GM19395 (cell line): ENCODE measurements at regions not wholly inside any gene's neighbourhood (a gene's known extent, or its start where the extent isn't known, plus 50 kb on each side); places are given as distances from the start of the nearest gene placed in this dataset.

Experiments
- ATAC-seq: cut with Tn5 transposase; IDR thresholded peaks from one replicate; pipeline ENCODE4 v1.9.1; 2021; ENCODE audit warnings: mild to moderate bottlenecking, moderate library complexity; ENCODE audit not compliant: unreplicated experiment

DNA sequence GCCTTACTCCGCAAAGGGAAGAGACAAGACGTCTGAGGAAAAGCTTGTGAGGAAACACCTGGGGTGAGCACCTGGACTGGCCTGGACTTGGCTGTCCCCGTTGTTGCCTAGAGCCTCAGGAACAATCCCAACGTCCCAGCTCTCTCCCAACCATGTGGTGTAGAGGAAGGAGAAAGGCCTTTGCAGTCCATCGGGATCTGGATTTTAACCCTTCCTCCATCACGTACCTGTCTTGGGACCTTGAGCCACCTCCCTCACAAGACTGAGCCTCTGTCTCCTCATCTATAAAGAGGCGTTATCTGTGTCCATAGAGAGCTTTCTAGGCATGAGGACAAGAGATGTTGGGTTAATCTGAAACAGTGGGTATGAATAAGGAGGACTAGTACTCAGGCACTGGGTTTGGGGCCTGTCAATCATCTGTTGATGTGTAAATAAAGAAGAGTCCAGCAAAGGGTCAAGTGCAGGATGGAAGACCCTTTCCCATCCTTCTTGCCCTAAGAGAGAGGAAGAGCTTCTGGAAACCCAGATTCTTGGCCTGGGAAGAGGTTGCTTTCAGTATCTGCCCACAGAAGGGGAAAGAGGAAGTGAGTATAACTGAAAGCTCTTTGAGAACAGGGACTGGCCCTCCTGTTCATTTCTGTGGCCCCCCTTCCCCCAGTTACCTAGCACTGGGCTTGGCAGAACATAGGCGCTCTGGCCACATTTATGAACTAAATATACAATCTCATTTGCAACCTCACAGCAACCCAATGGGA, 137.1 kb downstream of the PJA1 start:
- peak; percentile 96 for ATAC-seq

DNA sequence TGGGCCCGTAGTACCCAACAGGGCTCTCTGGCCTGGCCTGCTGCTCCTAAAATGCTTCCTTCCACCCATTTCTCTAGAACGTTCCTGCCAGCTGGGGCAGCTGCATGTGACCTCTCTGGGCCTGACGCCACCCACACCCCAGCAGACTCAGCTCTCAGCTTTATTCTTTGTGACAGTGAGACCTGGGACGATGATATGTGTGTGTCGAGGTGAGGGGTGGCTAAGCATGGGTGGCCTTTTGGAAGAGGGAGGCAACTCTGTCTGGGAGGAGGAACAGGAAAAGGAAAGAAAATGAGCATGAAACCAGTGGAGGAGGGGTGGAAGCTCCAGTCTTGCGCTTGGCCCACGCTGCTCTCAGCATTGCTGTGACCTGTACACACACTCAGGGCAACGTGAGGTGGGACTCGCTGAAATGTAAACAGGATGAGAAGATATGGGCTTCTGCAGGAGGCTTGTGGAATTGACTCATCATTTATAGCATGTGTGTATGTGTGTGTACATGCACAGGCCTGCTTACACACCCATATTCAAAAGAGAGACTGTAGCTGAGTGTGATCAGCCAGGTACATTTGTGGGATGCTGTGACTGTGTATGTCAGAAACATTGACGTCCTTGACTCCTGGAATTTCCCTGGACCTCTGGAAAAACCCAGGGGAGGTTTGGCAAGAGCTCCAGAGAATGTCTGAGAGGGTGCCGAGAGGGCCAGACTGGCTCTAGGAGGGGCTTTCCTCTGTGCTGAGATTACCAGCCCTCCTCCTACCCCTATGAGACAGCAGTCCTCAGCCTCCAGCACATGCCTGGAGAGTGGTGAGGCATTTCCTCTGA, 137.9 kb downstream of the PJA1 start:
- ATAC-seq = no peak

DNA sequence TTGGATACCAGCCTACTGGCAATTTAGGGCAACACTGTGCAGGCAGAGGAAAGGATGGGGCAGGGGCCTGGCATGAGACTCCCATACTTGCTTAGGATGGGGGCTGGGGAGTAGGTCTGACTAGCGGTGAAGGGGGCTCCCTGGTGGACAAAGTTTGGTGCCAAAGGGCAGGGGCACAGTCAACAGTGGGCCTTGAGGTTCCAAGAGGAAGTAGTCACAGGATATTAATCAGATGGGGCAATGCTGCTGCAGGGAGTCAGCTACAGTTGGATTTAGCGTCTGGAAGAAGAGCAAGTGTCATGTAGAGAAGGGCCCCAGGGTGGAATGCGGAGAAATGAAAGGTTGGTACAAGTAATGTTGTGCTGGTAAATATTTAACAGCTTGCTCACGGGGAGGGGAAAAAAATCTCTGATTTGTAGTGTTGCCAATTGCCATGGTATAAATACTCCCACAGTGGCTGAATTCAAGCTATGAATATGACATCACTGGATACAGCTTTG, 139.4 kb downstream of the PJA1 start:
- ATAC-seq = no peak

DNA sequence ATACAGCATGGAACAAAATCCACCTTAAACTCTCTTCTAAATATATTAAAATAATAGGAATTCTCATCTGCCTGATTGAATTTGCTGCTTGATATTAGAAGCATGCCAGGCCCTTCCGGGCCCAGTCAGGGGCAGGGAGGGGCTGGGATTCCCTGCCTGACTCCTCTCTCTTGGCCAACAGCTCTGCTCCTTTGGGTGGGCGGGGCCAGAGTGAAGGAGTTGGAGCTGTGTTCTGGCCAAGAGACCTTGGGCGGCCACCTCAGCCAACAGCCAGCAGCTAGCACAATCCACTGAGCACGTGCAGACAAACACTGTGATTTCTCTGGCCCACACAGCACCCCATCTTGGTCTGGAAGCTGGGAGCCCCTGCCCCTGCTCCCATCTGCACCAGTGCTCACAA, 140.3 kb downstream of the PJA1 start:
- no peak for ATAC-seq

DNA sequence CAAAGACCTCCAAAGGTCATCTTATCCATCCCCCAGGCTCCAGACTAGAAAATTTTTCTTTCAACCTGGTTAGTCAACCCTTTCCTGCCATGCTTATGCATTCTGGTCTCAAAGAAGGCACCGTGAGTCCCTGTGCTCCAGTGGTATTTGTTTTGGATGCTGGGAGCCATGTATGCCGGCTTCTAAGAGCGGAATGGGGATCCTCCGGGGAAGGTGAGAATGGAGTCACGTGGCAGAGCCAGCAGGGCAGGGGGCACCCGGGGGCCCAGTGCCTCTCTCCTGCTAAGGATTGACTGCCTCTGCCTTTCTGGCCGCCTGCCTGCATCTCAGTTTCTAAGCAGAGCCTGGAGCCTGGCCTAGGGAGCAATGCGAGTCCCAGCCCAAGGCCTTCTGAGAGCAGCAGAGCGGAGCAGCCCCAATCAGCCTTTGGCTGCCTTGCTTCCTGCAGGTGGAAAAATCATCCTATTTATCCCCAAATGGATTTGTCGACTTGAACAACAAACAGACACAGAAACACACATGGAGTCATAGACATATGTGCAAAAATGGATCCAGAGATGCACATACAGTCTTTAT, 141.0 kb downstream of the PJA1 start:
- no peak for ATAC-seq

DNA sequence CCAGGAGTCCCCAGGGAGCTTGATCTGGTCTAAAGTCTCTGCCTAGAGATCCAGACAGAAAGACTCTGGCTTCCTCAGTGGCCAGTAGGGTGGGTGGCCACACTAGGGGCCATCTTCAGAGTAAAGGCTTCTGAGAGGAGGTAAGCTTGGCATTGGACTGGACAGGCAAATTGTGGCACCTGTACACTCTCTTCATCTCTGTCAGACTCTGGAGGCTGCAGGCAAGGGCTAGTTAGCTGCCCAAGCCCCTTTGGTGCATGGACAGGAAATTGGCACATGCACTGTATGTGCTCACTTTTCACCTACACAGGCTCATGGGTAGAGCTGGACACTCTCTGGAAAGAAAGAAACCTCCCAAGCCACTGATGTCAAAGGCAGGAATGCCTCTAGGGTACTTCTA, 142.8 kb downstream of the PJA1 start:
- ATAC-seq = no peak

DNA sequence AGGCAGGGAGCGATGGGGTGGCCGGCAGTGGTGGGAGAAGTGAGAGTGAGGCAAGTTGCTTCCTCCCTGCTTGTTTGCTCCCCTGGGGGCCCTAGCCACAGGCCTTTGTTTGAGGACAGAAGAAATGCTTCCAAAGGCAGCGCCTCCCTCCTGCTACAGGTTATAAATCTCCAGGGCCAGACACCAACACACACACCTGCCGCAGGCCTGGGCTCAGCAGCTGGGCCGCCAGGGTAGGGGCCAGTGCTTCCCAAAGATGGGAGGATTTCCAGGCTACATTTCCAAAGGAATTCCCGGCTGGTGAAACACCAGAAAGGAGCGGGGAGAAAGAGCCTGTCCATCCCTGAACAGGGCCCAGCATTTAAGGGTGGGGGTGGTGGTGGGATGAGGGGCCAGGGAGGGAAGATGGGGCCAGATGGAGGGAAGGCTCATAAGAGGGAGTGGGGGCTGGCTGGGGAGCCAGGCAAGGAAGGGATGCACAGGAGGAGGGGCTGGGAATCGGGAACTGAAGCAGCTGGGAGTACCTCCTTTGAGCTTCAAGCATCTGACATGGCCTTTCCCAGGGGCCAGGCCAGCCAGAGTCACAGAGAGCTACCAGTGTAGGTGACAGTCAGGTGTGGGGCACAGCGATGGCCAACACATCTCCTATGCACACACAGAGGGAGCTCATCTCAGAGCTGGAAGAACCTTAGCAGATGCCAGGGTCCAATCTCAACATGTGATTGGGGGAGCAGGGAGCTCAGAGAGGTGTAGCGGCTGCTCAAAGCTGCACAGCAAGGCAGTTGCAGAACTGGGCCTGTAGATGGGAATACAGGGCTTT, 143.9 kb downstream of the PJA1 start:
- no peak for ATAC-seq

DNA sequence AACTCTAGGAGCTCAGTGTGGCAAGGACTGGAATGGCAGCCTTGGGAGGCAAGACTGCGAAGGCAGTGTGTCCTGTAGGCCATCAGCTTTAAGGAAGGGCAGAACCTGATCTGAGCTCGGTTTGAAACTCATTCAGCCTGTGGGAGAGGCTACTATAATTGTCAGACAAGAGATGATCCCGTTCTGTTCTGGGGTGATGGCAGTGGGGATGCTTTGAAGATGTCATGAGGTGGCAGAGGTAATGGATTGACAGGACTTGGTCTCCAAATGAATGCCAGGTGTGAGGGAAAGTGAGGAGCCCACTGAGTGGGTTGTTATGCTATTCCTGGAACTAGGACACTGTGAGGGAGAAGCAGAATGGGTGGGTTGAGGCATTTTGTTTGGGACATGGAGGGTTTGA, 144.9 kb downstream of the PJA1 start:
- ATAC-seq = no peak

DNA sequence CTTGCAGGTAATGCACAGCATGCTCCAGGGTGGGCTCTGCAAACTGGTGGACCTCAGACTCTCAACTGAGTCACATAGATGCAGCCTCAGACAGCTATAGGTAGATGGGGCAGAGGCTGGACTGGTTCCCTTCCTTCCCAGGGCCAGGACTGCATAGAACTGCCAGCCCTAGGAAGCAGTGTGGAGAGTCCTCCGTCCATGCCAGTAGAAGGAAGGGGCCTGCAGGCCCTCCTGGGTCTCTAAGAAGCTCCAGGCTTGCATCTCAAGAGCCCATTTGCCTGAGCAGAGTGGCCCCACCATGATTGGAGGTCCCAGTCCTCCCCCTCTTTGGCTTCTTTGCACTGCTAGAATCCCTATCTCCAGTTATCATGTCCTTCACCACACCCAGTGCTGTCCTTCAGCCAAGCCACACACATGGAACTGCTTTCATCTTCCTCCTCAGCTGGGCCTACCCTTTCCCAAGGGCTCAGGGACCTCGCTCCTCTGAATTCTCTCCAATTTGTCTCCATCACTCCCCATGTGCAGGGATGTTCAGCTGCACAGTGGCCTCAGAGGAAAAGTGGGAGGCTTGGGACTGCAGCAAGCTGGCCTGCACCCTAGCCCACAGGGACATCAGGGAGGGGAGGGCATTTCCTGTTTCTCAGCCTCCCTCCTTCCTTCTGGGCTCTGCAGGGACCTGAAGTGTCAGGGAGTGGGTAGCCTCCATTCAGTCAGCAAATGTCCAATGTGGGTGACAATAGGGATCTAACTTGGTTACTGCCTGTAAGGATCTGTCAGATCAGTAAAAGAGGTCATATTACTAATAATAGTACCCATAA, 146.0 kb downstream of the PJA1 start:
- no peak for ATAC-seq

DNA sequence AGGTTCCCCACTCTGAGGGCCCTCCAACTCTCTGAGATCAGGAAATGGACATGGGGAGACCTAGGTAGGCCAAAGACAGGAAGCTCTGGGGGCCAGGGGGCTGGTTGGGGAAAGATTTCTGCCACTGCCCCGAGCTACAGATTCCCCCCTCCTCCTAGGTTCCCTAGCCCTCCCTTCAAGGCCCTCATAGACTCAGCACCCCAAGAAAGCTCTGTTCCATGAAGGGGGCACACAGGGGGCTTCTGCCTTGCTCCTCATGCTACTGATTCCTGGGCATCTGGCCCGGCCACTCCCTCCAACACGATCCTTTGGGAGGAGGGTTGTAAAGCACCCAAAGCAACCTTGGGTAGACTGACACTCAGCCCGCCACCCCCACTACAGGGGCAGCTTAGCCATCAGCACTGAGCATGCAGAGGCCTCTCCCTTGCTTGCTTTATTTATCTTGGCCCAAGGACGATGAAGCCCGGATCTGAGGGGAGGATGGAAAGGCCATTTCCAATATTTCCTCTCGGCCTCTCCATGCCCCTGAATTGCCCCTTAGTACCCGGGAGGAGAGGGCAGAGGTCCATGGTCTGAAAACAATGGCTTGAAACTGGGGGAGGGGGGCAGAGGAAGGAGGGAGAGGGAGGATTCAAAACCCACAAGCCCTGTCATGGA, 146.7 kb downstream of the PJA1 start:
- ATAC-seq = no peak

DNA sequence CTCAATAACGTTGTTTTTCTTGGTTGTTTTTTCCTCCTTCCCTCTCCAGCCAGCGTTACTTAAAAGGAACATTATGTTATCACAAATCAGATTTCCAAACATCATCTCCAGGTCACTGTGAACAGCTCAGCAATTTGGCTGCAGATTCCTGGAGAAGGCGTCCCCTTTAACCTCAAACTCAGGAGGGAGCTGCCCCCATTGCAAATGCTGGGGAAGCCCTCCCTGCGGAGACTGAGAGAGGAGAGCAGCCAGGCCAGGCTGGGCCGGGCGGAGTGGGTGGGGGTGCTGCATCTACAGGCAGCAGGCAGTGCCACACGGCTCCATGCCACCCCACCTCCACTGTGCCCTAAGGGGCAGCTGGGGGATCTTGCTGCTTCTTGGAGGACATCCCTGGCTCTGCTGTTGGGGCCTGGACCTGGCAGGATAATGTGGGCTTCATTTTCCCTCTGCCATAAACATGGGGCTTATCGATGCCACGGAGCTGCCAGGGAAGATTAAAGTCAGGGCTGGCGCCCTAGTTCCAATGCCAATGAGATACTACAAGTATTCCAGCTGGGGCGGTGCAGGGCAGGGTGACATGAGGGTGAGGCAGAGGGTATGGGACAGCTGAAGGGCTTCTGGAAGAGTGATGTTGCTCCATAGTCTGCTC, 148.8 kb downstream of the PJA1 start:
- no peak for ATAC-seq

DNA sequence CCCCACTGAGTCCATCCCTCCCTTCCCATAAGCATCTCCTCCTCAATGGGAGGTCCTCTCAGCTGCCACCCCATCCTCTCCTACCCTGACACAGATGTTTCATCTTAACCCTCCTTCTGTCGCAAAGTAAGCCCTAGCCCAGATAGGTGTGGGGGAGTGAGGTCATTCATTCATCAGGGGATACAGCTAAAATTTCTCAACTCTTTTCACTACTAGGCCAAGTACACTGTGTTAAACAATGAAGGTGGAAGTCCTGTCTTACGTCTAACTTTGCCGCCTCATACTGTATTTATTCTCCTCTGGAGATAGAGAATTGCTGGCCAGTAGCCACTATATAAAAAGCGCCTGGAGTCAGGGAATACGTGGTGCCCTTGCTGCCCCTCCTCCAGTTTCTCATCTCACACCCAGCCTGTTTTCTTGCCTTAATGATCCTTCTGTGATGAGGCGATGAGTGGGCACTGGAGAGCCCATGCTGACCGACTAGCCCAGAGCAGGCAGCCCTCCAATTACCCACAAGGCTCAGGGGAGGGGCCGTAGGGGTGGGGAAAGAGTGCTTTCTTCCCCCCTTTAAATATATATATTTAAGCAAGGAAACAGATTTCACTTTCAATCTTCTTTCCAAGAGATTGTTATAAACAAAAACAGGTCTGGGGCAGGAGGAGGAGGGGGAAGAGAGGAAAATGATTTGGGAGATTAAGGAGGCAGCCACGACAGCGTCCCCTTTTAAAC, 149.5 kb downstream of the PJA1 start:
- ATAC-seq = no peak

DNA sequence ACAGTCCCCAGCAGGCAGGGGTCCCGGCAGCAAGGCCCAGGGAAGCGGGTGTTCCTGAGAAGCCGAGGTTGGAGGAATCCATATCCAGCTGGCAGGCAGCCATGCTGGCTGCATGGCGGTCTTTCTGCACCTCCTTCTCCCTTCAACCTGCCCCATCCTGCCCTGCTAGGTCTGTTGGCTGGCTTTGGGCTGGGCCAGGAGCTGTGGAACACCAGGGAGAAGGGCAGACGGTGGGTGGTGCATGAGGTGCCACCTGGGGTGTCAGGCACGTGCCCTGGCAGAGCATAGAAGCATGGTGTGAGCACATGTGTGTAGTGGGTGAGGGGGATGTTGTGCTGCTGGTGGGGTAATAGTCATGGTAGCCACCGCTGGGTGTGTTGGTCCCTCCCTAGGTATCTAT, 150.1 kb downstream of the PJA1 start:
- no peak for ATAC-seq

DNA sequence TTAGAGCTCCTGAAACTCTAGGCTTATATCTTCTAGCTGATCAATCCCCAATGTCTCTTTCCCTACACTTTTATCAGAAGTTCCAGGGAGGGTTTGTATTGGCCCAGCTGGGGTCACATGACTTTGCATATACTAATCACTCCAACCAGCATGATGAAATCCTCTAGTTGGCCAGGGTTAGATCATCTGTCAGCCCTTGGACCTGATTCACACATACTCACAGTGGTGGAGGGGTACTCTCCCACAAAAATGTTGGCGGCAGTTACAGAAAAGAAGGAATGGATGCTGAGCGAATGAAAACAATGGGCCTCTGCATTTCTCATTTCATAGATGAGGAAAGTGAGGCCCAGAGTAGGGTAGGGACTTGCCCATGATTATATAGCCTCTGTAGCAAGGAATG, 151.1 kb downstream of the PJA1 start:
- ATAC-seq = no peak

DNA sequence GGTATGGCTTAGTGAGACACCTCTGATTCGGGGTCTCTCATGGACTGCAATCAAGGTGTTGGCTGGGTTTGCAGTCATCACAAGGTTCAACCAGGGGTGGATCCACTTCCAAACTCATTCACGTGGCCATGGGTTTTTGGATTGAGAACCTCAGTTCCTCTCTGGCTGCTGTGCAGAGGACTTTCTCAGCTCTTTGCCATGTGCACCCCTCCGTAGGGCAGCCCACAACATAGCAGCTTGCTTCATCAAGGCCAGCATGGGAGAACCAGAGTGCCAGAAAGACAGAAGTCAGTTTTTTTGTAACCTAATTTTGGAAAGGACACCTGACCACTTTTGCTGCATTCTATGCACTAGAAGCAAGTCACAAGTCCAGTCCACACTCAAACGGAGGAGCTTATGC, 154.9 kb downstream of the PJA1 start:
- no peak for ATAC-seq

DNA sequence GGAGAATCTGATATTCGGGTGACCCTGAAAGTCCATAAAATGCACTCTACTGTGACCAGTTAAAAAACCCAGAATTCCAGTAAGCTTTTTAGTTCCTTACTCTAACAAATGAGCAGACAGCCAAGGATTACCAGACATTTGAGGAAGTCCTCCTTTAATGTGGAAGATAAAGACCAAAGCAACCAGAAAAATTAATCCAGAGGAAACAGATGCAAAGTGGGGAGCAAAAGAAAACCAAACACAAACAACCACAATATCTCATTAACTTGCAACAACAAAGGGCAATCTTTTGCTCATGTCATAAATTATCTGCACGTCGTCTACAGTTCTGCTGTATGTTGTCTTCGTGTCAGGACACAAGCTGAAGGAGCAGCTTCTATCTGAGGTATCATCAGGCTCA, 164.4 kb downstream of the PJA1 start:
- ATAC-seq = no peak

DNA sequence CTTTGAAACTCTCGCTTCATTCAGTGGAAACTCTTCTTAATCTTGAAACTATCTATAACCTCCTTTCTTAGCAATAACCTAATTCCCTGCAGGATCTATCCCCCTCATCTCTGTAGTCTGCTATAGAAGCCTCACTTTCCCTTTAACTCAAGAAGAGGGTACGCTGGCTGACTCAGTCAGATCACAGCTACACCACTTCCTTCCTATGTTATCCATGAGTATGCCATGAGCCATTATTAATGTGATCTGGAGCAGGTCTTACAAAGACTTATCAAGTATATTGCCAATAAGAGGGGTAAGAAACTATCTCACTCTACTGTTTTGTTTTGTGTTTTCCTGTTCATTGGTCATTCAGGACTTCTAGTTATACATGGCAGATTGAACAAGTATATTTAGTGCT, 165.3 kb downstream of the PJA1 start:
- ATAC-seq = no peak

DNA sequence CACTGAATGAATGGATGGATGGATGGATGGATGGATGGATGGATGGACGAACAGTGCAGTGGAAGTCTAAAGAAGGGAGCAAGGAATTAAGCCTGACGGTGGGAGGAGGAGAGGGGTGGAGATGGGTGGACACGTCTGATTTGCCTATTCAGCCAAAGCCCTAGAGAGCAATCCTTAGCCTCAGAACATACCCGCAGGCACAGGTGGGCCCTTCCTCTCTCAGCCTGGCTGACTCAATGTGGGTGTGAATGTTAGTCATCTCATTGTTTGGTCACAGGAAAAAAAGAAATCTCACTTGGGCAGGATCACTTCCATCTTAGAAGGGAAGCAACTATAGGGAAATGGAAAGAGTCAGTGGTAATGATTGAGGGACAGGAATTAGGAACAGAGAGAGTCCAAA, 165.9 kb downstream of the PJA1 start:
- no peak for ATAC-seq

DNA sequence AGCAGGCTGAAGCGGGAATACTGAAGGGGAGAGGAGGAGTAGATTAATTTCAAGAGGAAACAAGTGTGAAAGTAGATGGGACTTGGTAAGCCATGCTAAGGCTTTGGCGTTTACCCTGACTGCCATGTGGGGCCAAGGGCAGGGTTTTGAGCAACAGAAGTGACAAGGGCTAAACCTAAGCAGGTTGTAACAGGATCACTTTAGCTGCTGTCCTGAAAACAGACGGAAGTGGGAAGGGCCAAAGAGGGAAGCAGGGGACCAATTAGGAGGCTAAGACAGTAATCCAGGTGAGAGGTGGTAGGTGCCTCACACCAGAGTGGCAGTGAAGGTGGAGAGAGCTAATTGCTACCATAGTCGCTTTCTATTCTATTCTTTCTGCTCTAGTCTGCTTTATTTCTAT, 166.5 kb downstream of the PJA1 start:
- ATAC-seq = no peak
